OCI-LY7 (cell line): ENCODE measurements at regions not wholly inside any gene's neighbourhood (a gene's known extent, or its start where the extent isn't known, plus 50 kb on each side); places are given as distances from the start of the nearest gene placed in this dataset.

Experiments used
- EZH2phosphoT487 ChIP-seq: fragments of 200-600 bp; sonication (generic); IDR thresholded peaks from 2 replicates; pipeline ENCODE4 v1.6.1; 2018; ENCODE audit warnings: low read depth, borderline replicate concordance, mild to moderate bottlenecking, mixed run types, antibody characterized with exemption, low read length, moderate library complexity, mixed read lengths
- TF ChIP-seq, protein P1 (sequence below): fragments of 200-600 bp; sonication (generic); conservative IDR thresholded peaks from 2 replicates; pipeline ENCODE4 v1.5.1; 2014; ENCODE audit warnings: mild to moderate bottlenecking, antibody characterized with exemption, low read length, moderate library complexity, mixed read lengths

DNA sequence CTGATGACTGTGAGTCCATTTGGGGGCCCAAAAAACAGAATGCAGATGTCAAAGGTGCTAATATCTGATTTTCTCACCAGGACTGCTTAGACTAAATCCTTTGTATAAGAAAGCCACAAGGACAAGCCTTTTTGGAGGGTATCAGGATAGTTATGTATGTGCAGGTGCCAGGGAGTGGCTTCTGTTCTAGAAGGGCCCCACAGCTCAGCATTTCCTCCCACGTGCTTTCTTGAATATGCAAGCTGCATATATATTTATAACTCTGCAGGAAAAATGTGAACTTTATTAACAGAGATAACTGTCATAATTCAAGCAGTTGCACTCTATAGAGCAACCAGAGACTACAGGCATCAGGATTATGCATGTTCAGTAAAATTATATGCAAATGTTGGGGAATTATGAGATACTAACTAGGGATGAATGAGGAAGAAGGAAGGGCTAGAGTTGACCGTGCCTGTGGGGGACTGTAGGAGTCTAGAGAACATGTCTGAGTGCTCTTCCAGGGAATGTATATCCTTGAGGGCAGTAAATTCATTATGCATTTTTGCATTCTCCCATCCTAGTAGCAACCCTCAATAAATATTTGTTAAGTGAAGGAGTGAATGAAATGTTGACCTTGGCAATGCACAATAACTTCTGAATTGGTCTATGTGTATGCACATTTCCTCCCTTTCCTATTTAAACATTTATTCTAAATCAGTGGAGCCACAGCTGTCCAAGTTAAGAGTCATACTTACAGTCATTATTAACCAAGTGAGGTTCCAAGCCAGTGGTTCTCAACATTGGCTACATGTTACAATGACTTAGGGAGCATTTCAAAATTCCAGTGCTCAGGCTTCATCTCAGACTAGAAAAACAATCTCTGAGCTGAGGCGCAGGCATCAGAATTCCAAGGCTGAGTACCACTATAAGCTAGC, 94.8 kb upstream of the ANKRD28 start:
- TF ChIP-seq, protein P1, sequence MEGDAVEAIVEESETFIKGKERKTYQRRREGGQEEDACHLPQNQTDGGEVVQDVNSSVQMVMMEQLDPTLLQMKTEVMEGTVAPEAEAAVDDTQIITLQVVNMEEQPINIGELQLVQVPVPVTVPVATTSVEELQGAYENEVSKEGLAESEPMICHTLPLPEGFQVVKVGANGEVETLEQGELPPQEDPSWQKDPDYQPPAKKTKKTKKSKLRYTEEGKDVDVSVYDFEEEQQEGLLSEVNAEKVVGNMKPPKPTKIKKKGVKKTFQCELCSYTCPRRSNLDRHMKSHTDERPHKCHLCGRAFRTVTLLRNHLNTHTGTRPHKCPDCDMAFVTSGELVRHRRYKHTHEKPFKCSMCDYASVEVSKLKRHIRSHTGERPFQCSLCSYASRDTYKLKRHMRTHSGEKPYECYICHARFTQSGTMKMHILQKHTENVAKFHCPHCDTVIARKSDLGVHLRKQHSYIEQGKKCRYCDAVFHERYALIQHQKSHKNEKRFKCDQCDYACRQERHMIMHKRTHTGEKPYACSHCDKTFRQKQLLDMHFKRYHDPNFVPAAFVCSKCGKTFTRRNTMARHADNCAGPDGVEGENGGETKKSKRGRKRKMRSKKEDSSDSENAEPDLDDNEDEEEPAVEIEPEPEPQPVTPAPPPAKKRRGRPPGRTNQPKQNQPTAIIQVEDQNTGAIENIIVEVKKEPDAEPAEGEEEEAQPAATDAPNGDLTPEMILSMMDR: no peak
- TF ChIP-seq EZH2phosphoT487: no peak
